ENCODE measurements at regions not wholly inside any gene's neighbourhood (a gene's known extent, or its start where the extent isn't known, plus 50 kb on each side); places are given as distances from the start of the nearest gene placed in this dataset.

- TF ChIP-seq, protein P1, sequence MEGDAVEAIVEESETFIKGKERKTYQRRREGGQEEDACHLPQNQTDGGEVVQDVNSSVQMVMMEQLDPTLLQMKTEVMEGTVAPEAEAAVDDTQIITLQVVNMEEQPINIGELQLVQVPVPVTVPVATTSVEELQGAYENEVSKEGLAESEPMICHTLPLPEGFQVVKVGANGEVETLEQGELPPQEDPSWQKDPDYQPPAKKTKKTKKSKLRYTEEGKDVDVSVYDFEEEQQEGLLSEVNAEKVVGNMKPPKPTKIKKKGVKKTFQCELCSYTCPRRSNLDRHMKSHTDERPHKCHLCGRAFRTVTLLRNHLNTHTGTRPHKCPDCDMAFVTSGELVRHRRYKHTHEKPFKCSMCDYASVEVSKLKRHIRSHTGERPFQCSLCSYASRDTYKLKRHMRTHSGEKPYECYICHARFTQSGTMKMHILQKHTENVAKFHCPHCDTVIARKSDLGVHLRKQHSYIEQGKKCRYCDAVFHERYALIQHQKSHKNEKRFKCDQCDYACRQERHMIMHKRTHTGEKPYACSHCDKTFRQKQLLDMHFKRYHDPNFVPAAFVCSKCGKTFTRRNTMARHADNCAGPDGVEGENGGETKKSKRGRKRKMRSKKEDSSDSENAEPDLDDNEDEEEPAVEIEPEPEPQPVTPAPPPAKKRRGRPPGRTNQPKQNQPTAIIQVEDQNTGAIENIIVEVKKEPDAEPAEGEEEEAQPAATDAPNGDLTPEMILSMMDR (IDR thresholded peaks at IDR 0.05; ENCODE audit: low read depth, low read length) = no peak
- no peak overlapping the region for H3K4me3 ChIP-seq (ENCODE audit: low read depth, low read length)
Observed at GRCh38 chr18:44502221-44502620, 178.5 kb upstream of the SETBP1 start.

GRCh38 chr18:44502790-44503189 is 177.9 kb upstream of the SETBP1 start:
- TF ChIP-seq, protein P1 (IDR thresholded peaks at IDR 0.05; ENCODE audit: low read depth, low read length) = no peak
- no peak overlapping the region for H3K4me3 ChIP-seq (ENCODE audit: low read depth, low read length)

GRCh38 chr18:44503854-44504253 is 176.8 kb upstream of the SETBP1 start:
- TF ChIP-seq, protein P1 (IDR thresholded peaks at IDR 0.05; ENCODE audit: low read depth, low read length) = no peak
- no peak overlapping the region for H3K4me3 ChIP-seq (ENCODE audit: low read depth, low read length)

- no peak overlapping the region for H3K4me3 ChIP-seq (ENCODE audit: low read depth, low read length)
- TF ChIP-seq, protein P1 (IDR thresholded peaks at IDR 0.05; ENCODE audit: low read depth, low read length) = no peak
Observed at GRCh38 chr18:44507729-44508325, 172.9 kb upstream of the SETBP1 start.

DNA sequence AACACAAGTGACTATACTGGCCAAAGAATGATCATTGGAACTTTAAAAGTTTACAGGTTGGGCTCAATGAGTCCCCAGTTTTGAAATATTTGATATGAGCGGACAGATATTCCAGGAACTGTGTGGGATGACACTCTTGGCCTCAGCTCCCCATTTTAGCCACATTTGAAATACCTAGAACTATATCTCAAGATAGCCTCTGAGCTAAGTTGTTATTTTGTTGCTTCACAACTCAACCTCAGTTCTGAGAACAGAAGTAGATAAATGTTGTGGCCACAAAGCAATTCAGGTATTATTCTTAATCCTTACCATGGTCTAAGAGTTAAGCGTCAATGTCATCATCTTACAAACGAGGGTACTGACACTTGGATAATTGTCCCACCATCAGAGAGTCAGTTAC is 172.2 kb upstream of the SETBP1 start:
- no peak overlapping the region for H3K4me3 ChIP-seq (ENCODE audit: low read depth, low read length)
- TF ChIP-seq, protein P1 (IDR thresholded peaks at IDR 0.05; ENCODE audit: low read depth, low read length) = no peak

GRCh38 chr18:44509048-44509447 is 171.6 kb upstream of the SETBP1 start:
- TF ChIP-seq, protein P1 (IDR thresholded peaks at IDR 0.05; ENCODE audit: low read depth, low read length) = no peak
- no peak overlapping the region for H3K4me3 ChIP-seq (ENCODE audit: low read depth, low read length)

DNA sequence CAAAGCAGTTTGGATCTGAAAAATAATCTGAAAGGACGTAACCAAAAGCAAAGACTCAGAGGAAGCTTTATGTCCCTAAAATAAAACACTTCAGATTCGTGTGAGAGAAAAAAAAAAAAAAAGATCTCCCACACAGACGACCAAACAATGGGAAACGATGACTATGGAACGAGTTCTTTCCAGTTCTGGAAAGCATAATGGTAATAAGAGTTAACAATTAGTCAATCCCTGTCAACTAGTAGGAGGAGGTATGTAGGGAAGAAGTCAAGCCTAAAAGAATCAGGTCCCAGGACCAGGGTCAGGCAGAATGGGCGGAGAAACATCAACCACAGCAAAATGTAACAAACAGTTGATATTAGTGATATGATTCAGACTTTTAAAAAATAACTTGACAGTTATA is 170.3 kb upstream of the SETBP1 start:
- no peak overlapping the region for H3K4me3 ChIP-seq (ENCODE audit: low read depth, low read length)
- TF ChIP-seq, protein P1 (IDR thresholded peaks at IDR 0.05; ENCODE audit: low read depth, low read length) = no peak
